HG02588 (cell line): ENCODE measurements at regions not wholly inside any gene's neighbourhood (a gene's known extent, or its start where the extent isn't known, plus 50 kb on each side); places are given as distances from the start of the nearest gene placed in this dataset.

ENCODE experiments used
- ATAC-seq: cut with Tn5 transposase; IDR thresholded peaks from one replicate; pipeline ENCODE4 v1.9.1; 2021; ENCODE audit warnings: mild to moderate bottlenecking, moderate library complexity; ENCODE audit not compliant: unreplicated experiment

- no peak for ATAC-seq
Observed at GRCh38 chr13:58043971-58044370, 412.4 kb downstream of the PCDH17 start.

GRCh38 chr13:58048670-58049069 lies 417.1 kb downstream of the PCDH17 start:
- no peak for ATAC-seq

GRCh38 chr13:58051396-58051795 lies 419.9 kb downstream of the PCDH17 start:
- no peak for ATAC-seq

- ATAC-seq: no peak
Observed at GRCh38 chr13:58051807-58052375, 420.3 kb downstream of the PCDH17 start.

DNA sequence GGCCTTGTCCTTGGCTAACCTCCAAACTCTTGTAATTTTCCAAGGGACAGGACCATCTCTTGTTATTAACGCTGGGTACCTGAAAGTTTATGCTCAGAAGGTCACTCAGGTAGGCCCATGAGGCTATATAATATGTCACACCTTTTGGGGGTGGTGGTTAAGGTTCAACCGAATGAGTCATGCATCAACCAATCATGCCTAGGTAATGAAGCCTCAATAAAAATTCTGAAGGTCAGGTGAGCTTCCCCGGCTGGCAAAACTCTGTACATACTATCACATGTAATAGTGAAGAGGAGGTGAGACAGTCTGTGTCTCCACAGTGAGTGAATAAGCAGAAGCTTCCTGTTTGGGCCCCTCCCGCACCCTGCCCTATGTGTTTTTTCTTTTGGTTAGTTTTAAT lies 424.9 kb downstream of the PCDH17 start:
- no peak for ATAC-seq

DNA sequence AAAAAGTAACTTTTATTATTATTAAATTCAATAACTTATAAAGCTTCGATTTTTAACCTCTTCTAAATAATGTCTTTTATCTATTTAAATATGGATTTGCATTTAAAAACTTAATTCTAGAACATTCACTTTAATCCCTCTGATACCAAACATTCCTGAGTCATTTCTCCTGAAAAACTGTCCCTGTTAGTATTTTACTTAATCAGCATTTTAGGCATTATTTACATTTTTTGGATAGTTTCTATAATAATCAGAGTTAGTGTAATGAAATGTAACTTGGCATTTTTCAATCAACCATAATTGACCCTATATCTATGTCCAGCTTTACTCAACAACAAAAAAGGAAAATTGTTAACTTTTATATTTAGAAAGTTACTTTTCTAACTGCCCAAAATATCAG lies 428.1 kb downstream of the PCDH17 start:
- no peak for ATAC-seq

DNA sequence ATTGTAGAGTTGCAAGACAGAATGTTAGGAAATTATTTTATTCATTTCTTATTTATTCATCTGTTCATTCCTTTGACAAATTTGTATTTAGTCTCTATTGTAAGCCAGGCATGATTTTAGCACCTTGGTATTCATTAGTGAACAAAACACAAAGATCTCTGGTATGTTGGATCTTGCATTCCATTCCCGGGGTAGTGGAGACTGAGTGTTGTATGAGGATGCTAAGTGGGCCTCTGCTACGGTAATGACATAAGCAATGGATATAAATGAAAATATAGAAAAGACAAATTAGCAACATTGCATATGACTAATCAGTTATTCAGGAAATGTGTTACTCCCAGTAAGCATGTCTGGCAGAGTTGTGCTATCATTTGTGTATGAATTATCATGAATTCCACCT lies 449.3 kb downstream of the PCDH17 start:
- no peak for ATAC-seq

DNA sequence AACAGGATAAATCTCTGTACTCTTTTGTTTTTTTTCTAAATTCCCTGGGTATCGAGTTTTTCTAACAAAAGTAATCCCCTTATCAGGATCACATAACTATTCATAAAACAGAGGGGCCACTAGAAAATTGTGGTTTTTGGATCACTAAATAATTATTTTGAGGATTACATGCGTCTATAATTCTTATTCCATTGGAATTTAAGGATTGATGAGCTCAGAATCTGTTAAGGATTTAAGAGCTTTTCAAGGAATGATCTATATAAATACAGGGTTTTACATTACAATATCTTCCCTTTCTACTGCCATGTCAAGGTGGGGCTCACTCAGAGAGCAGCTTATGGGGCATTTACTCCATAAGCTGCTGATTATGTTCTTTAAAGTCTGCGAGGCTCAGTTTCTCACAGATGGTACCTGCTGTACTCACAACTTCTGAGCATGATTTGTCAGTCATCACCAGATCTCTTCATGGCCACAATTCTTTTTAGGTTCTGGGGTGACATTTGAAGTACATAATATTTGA lies 449.8 kb downstream of the PCDH17 start:
- no peak for ATAC-seq

- ATAC-seq: no peak
Observed at GRCh38 chr13:58083064-58083463, 451.5 kb downstream of the PCDH17 start.

GRCh38 chr13:58085274-58085673 lies 453.7 kb downstream of the PCDH17 start:
- no peak for ATAC-seq

- ATAC-seq: no peak
Observed at GRCh38 chr13:58085819-58086218, 454.3 kb downstream of the PCDH17 start.

DNA sequence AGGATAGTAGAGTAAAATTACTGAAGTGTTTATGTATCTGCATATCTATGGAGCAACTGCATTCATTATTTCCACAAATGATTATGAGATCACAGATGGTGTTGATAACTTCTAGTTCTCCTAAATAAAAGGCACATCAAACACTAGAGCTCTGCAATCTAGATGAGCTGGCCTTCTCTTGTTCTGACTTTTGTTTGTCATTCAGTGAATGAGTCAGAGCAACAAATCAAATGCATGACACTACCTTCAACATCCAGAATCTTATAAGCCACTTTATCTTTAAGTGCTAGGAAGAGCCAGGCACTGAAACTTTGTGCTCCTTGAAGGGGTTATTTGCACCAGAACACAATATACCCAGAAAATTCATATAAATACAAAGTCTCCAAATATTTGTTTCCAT lies 456.0 kb downstream of the PCDH17 start:
- no peak for ATAC-seq

GRCh38 chr13:58093394-58093793 lies 461.9 kb downstream of the PCDH17 start:
- ATAC-seq: no peak

- ATAC-seq: no peak
Observed at GRCh38 chr13:58097831-58098230, 466.3 kb downstream of the PCDH17 start.

GRCh38 chr13:58119351-58119750 lies 487.8 kb downstream of the PCDH17 start:
- ATAC-seq: no peak

DNA sequence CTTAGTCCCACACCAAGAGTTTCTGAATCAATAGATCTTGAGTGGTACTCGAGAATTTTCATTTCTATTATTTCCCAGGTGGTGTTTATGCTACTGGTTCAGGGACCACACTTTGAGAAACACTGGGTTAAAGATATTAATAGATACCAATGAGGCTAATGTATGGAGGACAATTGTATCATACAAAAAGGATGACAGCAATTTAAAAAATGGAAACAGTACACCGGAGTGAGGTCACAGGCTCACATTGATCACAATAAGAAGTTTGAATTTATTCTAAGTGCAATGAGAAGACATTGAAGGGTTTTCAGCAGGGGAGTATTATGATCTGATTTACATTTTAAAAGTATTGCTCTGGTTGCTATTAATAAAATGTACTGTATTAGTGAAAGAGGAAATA lies 488.3 kb downstream of the PCDH17 start:
- ATAC-seq: no peak

GRCh38 chr13:58126496-58126895 lies 495.0 kb downstream of the PCDH17 start:
- ATAC-seq: no peak

- no peak for ATAC-seq
Observed at GRCh38 chr13:58134012-58134411, 502.5 kb downstream of the PCDH17 start.

- ATAC-seq: no peak
Observed at GRCh38 chr13:58134525-58134924, 503.0 kb downstream of the PCDH17 start.

DNA sequence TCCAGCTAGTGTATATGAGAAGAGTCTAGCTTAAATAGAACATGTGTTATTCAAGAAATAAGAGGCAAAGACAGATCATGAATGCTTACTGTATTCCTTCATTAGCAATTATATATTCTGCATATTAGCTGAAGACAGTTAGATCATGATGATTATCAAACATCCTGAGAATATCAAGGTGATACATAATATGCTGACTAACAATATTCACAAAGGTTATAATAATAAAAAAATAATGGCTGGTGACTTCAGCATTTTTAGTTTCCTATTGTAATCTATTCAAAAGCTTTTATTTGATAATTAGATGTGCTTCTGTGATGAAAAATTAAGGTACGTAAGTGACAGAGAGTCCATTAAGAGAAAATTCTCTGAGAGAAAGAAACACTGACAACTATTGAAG lies 511.4 kb downstream of the PCDH17 start:
- ATAC-seq: no peak

GRCh38 chr13:58144616-58145015 lies 513.1 kb downstream of the PCDH17 start:
- ATAC-seq: no peak

DNA sequence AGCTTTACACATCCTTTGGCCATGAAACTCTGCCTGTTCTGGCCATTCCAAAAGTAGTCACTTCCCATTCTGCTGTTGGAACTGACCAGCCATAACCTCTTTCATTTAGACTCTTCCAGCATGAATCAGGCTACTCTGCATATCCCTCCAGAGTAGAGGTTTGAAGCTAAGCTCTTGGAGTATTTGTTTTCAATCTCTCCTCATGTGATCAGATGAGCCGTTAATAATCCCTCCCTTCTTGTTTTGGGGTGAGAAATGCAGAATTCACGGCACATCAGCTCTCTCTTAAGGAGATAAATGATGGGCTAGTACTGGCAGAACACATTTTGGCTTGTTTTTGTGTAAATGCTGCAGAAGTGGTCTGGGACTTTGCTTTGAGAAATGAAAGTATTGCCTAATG lies 519.9 kb downstream of the PCDH17 start:
- ATAC-seq: no peak

DNA sequence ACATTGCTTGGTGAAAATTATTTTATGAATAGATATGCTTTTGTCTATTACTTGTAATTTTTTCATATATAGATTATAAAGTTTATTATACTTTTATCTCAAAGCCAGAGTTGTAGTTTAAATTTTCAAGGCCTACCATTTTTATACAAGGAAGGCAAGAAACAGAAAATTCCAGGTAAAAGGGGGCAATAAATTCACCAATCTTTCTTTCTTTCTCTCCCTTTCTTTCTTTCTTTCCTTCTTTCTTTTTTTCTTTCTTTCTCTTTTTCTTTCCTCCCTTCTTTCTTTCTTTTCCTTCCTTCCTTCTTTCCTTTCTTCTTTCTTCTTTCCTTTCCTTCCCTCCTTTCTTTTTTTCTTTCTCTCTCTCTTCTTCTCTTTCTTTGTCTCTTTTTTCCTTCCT lies 529.4 kb downstream of the PCDH17 start:
- ATAC-seq: no peak
